ENCODE measurements at regions not wholly inside any gene's neighbourhood (a gene's known extent, or its start where the extent isn't known, plus 50 kb on each side); places are given as distances from the start of the nearest gene placed in this dataset.

GRCh38 chr1:164926107-164926506 is 367.1 kb downstream of the PBX1 start:
- DNase-seq = no peak
- Histone ChIP-seq H4K20me1 (ENCODE audit: insufficient read depth) (no peaks in the 10 kb centered on the region), H3K9ac (no peak overlapping the region), H3K27ac (ENCODE audit: low read depth in 2 of 2, low read length in 1 of 2) (no peak overlapping the region), H2AFZ (ENCODE audit: low read depth) (no peak overlapping the region), H3K27me3 (ENCODE audit: insufficient read depth) (no peaks in the 10 kb centered on the region), H3K9me2 (no peaks in the 10 kb centered on the region), H3K36me3 (replicated peaks in 1 of 2; ENCODE audit: control insufficient read depth in 1 of 2, insufficient read depth in 2 of 2, low read length in 1 of 2) (no peaks in the 10 kb centered on the region), H3K9me3 (no peaks in the 10 kb centered on the region), H3F3A (replicated peaks; ENCODE audit: insufficient read depth) (no peaks in the 10 kb centered on the region), H3K4me3 (ENCODE audit: low read depth in 2 of 2, low read length in 1 of 2) (no peak overlapping the region), H3K4me1 (ENCODE audit: control insufficient read depth in 1 of 2, insufficient read depth in 2 of 2, low read depth in 1 of 2, low read length in 1 of 2) (peaks cover 0 to 6% of the 10 kb centered on the region in 2 experiments; a peak in 1 of 4 replicates), H3K4me2 (no peak overlapping the region), H3K79me2 (ENCODE audit: insufficient read depth) (no peaks in the 10 kb centered on the region)
- TF ChIP-seq TCF12 (IDR thresholded peaks at IDR 0.05) (no peak), CTCF (IDR thresholded peaks at IDR 0.05) (no peak), TAF1 (IDR thresholded peaks at IDR 0.05; ENCODE audit: borderline replicate concordance, low read depth, low read length) (no peak), FOXJ3 (CRISPR knock-in tag; IDR thresholded peaks at IDR 0.05) (no peak), FOSL2 (IDR thresholded peaks at IDR 0.05; ENCODE audit: borderline replicate concordance, low read depth) (no peak), JUND (IDR thresholded peaks at IDR 0.05) (no peak), TEAD4 (IDR thresholded peaks at IDR 0.05; ENCODE audit: borderline replicate concordance, insufficient read depth) (no peak), GATA2 (CRISPR knock-in tag; IDR thresholded peaks at IDR 0.05) (no peak), REST (IDR thresholded peaks at IDR 0.05; ENCODE audit: low read depth, low read length) (no peak), MEF2A (IDR thresholded peaks at IDR 0.05; ENCODE audit: borderline replicate concordance, low read depth) (no peak), RFX5 (IDR thresholded peaks at IDR 0.05; ENCODE audit: low read length) (no peak), NFIC (IDR thresholded peaks at IDR 0.05; ENCODE audit: borderline replicate concordance) (no peak), POLR2AphosphoS5 (IDR thresholded peaks at IDR 0.05; ENCODE audit: low read depth, low read length) (no peak), USF2 (IDR thresholded peaks at IDR 0.05; ENCODE audit: borderline replicate concordance, low read depth, low read length) (no peak), FOXM1 (IDR thresholded peaks at IDR 0.05; ENCODE audit: low read depth) (no peak), RAD21 (IDR thresholded peaks at IDR 0.05; ENCODE audit: low read length) (no peak), PBX3 (IDR thresholded peaks at IDR 0.05) (no peak)
- TF ChIP-seq, protein P1, sequence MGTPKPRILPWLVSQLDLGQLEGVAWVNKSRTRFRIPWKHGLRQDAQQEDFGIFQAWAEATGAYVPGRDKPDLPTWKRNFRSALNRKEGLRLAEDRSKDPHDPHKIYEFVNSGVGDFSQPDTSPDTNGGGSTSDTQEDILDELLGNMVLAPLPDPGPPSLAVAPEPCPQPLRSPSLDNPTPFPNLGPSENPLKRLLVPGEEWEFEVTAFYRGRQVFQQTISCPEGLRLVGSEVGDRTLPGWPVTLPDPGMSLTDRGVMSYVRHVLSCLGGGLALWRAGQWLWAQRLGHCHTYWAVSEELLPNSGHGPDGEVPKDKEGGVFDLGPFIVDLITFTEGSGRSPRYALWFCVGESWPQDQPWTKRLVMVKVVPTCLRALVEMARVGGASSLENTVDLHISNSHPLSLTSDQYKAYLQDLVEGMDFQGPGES (IDR thresholded peaks at IDR 0.05; ENCODE audit: low read depth, low read length) = no peak
- ChIA-PET CTCF (no interaction called here), POLR2A (no interaction called here)
- WGBS (ENCODE audit: low lambda C conversion rate) = 3% methylated on average over 2 of the region's 2 CpGs
